Right atrium auricular region (tissue), 2 donors: ENCODE measurements at regions not wholly inside any gene's neighbourhood (a gene's known extent, or its start where the extent isn't known, plus 50 kb on each side); places are given as distances from the start of the nearest gene placed in this dataset.

Experiments used
- DNase-seq: peaks from one replicate; pipeline ENCODE4 v3.0.0-alpha.2; 2019; ENCODE audit warnings: low spot score
- H3K27ac ChIP-seq, 2 donors: fragments of 200-600 bp; sonication (generic); 1 replicate in 1 of 2; 2 replicates in 1 of 2; pipeline ENCODE4 v1.5.1; 2016 to 2019
- H3K27me3 ChIP-seq, 2 donors: fragments of 200-600 bp; sonication (generic); one replicate each; pipeline versions ENCODE4 v1.5.1 to v1.6.0; 2017 to 2019
- H3K36me3 ChIP-seq: fragments of 200-600 bp; sonication (generic); one replicate; pipeline ENCODE4 v1.5.1; 2016
- H3K4me1 ChIP-seq, 2 donors: fragments of 200-600 bp; sonication (generic); one replicate each; pipeline versions ENCODE4 v1.5.1 to v1.6.0; 2017 to 2019
- H3K4me3 ChIP-seq, 2 donors: fragments of 200-600 bp; sonication (generic); 1 replicate in 1 of 2; 2 replicates in 1 of 2; pipeline ENCODE4 v1.5.1; 2017 to 2019; ENCODE audit warnings: mild to moderate bottlenecking in 1 of 2, moderate library complexity in 1 of 2
- H3K9me3 ChIP-seq, 2 donors: fragments of 200-600 bp; sonication (generic); one replicate each; pipeline ENCODE4 v1.5.1; 2019
- CTCF ChIP-seq, 2 donors: fragments of 200-600 bp; sonication (generic); IDR thresholded peaks; one replicate each; pipeline ENCODE4 v1.5.1; 2019; ENCODE audit warnings: antibody characterized with exemption in 2 of 2

- TF ChIP-seq CTCF (IDR thresholded peaks at IDR 0.05) = no peak
- DNase-seq = no peak
- Histone ChIP-seq H3K9me3 (no peaks in the 10 kb centered on the region), H3K36me3 (no peaks in the 10 kb centered on the region), H3K4me3 (no peak overlapping the region), H3K27ac (no peak overlapping the region), H3K4me1 (no peaks in the 10 kb centered on the region), H3K27me3 (no peaks in the 10 kb centered on the region)
These were observed 263.6 kb upstream of the CRY1 start for GRCh38 chr12:107356937-107357295.

DNA sequence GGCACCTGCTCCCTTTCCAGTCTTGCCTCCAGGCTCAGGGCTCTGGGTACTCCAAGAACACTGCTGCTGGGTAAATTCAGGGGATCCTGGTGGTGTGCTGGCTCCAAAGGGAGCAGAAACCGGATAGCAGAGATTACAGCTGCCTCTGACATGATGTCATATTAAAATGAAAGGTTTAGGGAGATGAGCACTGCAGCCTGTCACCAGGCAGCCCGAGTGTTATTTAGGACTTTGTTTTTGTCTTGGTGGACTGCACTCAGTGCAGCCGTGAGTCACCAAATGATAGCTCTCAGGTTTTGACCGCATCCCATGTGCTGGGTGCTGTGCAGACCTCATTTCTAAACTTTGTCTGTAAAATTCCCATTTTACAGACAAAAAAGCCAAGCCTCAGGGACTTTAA is 266.0 kb upstream of the CRY1 start:
- H3K27me3 ChIP-seq = no peaks in the 10 kb centered on the region
- H3K4me1 ChIP-seq = no peaks in the 10 kb centered on the region
- H3K4me3 ChIP-seq = no peak overlapping the region
- no peak for DNase-seq
- H3K36me3 ChIP-seq = no peaks in the 10 kb centered on the region
- H3K9me3 ChIP-seq = no peaks in the 10 kb centered on the region
- H3K27ac ChIP-seq = no peak overlapping the region
- no peak for TF ChIP-seq CTCF (IDR thresholded peaks at IDR 0.05)

GRCh38 chr12:107360033-107360432 is 266.7 kb upstream of the CRY1 start:
- no peak for TF ChIP-seq CTCF (IDR thresholded peaks at IDR 0.05)
- Histone ChIP-seq H3K4me3 (no peak overlapping the region), H3K27me3 (no peaks in the 10 kb centered on the region), H3K4me1 (no peaks in the 10 kb centered on the region), H3K36me3 (no peaks in the 10 kb centered on the region), H3K9me3 (no peaks in the 10 kb centered on the region), H3K27ac (no peak overlapping the region)
- DNase-seq = no peak

DNA sequence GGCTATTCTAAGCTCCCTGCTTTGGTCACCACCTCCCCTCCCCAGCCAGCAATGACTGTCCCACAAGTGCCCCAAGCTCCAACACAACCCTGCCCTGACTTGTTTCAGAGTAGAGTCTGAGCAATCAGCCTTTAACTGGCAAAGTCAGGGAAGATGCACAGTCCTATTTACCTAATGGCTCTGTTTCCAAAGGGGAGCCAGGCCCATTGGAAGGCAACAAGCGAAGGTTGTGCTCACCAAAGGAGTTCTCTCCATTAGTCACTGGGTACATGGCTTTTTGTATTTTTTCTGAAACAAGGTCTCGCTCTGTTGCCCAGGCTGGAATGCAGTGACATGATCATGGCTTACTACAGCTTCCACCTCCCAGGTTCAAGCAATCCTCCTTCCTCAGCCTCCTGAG is 267.1 kb upstream of the CRY1 start:
- no peak for TF ChIP-seq CTCF (IDR thresholded peaks at IDR 0.05)
- Histone ChIP-seq H3K4me3 (no peak overlapping the region), H3K27ac (no peak overlapping the region), H3K4me1 (no peaks in the 10 kb centered on the region), H3K9me3 (no peaks in the 10 kb centered on the region), H3K36me3 (no peaks in the 10 kb centered on the region), H3K27me3 (no peaks in the 10 kb centered on the region)
- DNase-seq = no peak

DNA sequence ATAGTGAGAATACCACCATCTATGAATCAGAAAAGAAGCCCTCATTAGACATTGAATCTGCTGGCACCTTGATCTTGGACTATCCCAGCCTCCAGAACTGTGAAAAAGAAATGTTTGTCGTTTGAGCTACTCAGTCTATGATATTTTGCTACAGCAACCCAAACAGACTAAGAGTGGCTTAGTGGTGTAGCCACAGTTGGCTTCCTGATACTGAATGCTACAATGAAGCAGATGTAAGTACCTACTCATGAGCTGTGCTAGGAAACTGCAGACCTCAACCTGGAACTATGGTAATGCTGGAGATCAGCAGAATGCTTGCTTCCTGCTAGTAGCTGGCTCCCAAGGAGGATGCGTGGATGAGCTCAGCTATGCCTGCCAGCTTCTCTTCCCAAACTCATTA is 268.6 kb upstream of the CRY1 start:
- no peak for DNase-seq

More for the DNA sequence above, 268.6 kb upstream of the CRY1 start:
- H3K9me3 ChIP-seq = no peaks in the 10 kb centered on the region
- no peaks in the 10 kb centered on the region for H3K27me3 ChIP-seq
- H3K4me3 ChIP-seq = no peak overlapping the region
- no peaks in the 10 kb centered on the region for H3K36me3 ChIP-seq
- H3K4me1 ChIP-seq = no peaks in the 10 kb centered on the region
- TF ChIP-seq CTCF (IDR thresholded peaks at IDR 0.05) = no peak
- H3K27ac ChIP-seq = no peak overlapping the region
